Kidney epithelial cell (primary cell): ENCODE measurements at regions not wholly inside any gene's neighbourhood (a gene's known extent, or its start where the extent isn't known, plus 50 kb on each side); places are given as distances from the start of the nearest gene placed in this dataset.

Experiments used
- DNase-seq: peaks from one replicate; pipeline ENCODE4 v3.0.0-alpha.2; 2010; ENCODE audit warnings: low read depth
- H3K27me3 ChIP-seq: 2 replicates; pipeline ENCODE4 v1.6.0; 2011; ENCODE audit warnings: low read length; ENCODE audit not compliant: control insufficient read depth, insufficient read depth
- H3K36me3 ChIP-seq: 2 replicates; pipeline ENCODE4 v1.5.1; 2011; ENCODE audit warnings: low read length; ENCODE audit not compliant: control insufficient read depth, insufficient read depth
- H3K4me3 ChIP-seq: 2 replicates; pipeline ENCODE4 v1.5.1; 2011; ENCODE audit warnings: low read depth, mild to moderate bottlenecking, control low read depth, low read length
- CTCF ChIP-seq: IDR thresholded peaks from 2 replicates; pipeline ENCODE4 v1.5.1; 2011; ENCODE audit warnings: mild to moderate bottlenecking, moderate library complexity, low read length, control low read depth, inconsistent platforms; ENCODE audit not compliant: insufficient read depth, poor library complexity, severe bottlenecking

GRCh38 chr12:90828621-90829020, 126.4 kb downstream of the CCER1 start:
- no peaks in the 10 kb centered on the region for H3K27me3 ChIP-seq
- DNase-seq: no peak
- H3K36me3 ChIP-seq: no peaks in the 10 kb centered on the region
- TF ChIP-seq CTCF: no peak
- H3K4me3 ChIP-seq: no peak overlapping the region

- no peaks in the 10 kb centered on the region for H3K27me3 ChIP-seq
- TF ChIP-seq CTCF: no peak
- H3K36me3 ChIP-seq: no peaks in the 10 kb centered on the region
- no peak overlapping the region for H3K4me3 ChIP-seq
- no peak for DNase-seq
These were observed 127.4 kb downstream of the CCER1 start for GRCh38 chr12:90827567-90827966.

GRCh38 chr12:90826036-90826435, 128.9 kb downstream of the CCER1 start:
- DNase-seq: no peak
- Histone ChIP-seq H3K4me3 (no peak overlapping the region), H3K36me3 (no peaks in the 10 kb centered on the region), H3K27me3 (no peaks in the 10 kb centered on the region)
- TF ChIP-seq CTCF: no peak

- Histone ChIP-seq H3K36me3 (no peaks in the 10 kb centered on the region), H3K27me3 (no peaks in the 10 kb centered on the region), H3K4me3 (no peak overlapping the region)
- TF ChIP-seq CTCF: no peak
- no peak for DNase-seq
These were observed 131.1 kb downstream of the CCER1 start for GRCh38 chr12:90823859-90824258.

- TF ChIP-seq CTCF: no peak
- H3K4me3 ChIP-seq: no peak overlapping the region
- H3K36me3 ChIP-seq: no peaks in the 10 kb centered on the region
- no peak for DNase-seq
- no peaks in the 10 kb centered on the region for H3K27me3 ChIP-seq
These were observed 135.3 kb downstream of the CCER1 start for GRCh38 chr12:90819709-90820108.

- Histone ChIP-seq H3K36me3 (no peaks in the 10 kb centered on the region), H3K27me3 (no peaks in the 10 kb centered on the region), H3K4me3 (no peak overlapping the region)
- TF ChIP-seq CTCF: no peak
- no peak for DNase-seq
These were observed 138.5 kb downstream of the CCER1 start for GRCh38 chr12:90816353-90817089.
